ENCODE measurements at regions not wholly inside any gene's neighbourhood (a gene's known extent, or its start where the extent isn't known, plus 50 kb on each side); places are given as distances from the start of the nearest gene placed in this dataset.

- no peak for TF ChIP-seq ZNF462 (CRISPR knock-in tag; IDR thresholded peaks at IDR 0.05)
Measured at GRCh38 chr3:127083778-127084397, 101.0 kb downstream of the PLXNA1 start (continued).

- Mint-ChIP-seq H3K36me3 (ENCODE audit: low read depth) (no peaks in the 10 kb centered on the region), H3K27me3 (ENCODE audit: insufficient read depth, low read depth, poor library complexity) (peaks cover 4% of the 10 kb centered on the region), H3K4me3 (no peak overlapping the region), H3K27ac (no peak overlapping the region), H3K4me1 (no peaks in the 10 kb centered on the region; the same call in 2 of the 3 replicates), H3K9me3 (no peaks in the 10 kb centered on the region)
- Histone ChIP-seq H3K4me3 (no peak overlapping the region), H3K79me2 (replicated peaks; ENCODE audit: insufficient read depth) (no peaks in the 10 kb centered on the region), H3F3A (replicated peaks; ENCODE audit: low read depth) (no peaks in the 10 kb centered on the region), H3K4me1 (ENCODE audit: insufficient read depth) (no peaks in the 10 kb centered on the region), H3K27me3 (ENCODE audit: insufficient read depth) (no peaks in the 10 kb centered on the region), H3K9me2 (ENCODE audit: insufficient read depth) (no peaks in the 10 kb centered on the region), H4K20me1 (replicated peaks; ENCODE audit: insufficient read depth) (no peaks in the 10 kb centered on the region), H3K4me2 (no peak overlapping the region), H3K27ac (ENCODE audit: low read depth) (no peak overlapping the region), H2AFZ (no peak overlapping the region), H3K36me3 (ENCODE audit: insufficient read depth) (no peaks in the 10 kb centered on the region)
- ATAC-seq (no peak), DNase-seq (ENCODE audit: low spot score) (no peak)
- no peak for TF ChIP-seq ZNF462 (CRISPR knock-in tag; IDR thresholded peaks at IDR 0.05)
- TF ChIP-seq ZNF114 (CRISPR knock-in tag; IDR thresholded peaks at IDR 0.05): no peak
Measured at GRCh38 chr3:127084401-127084990, 101.6 kb downstream of the PLXNA1 start.

Data from GM23338 (cell line).